ENCODE measurements at regions not wholly inside any gene's neighbourhood (a gene's known extent, or its start where the extent isn't known, plus 50 kb on each side); places are given as distances from the start of the nearest gene placed in this dataset.
A peak's percentile ranks its signal among the peaks of the same experiment; 100 is the strongest.

GRCh38 chr4:100970414-100970813 lies 376.9 kb downstream of the PPP3CA start:
- DNase-seq, result no peak

- no peak for DNase-seq
These were observed 377.4 kb downstream of the PPP3CA start for GRCh38 chr4:100969925-100970324.

- no peak for DNase-seq
These were observed 379.3 kb downstream of the PPP3CA start for GRCh38 chr4:100968046-100968445.

GRCh38 chr4:100963627-100964026 lies 383.7 kb downstream of the PPP3CA start:
- no peak for DNase-seq

GRCh38 chr4:100962698-100963097 lies 384.6 kb downstream of the PPP3CA start:
- DNase-seq, result no peak

- DNase-seq, result no peak
These were observed 387.1 kb downstream of the PPP3CA start for GRCh38 chr4:100960232-100960631.

GRCh38 chr4:100954046-100954445 lies 393.3 kb downstream of the PPP3CA start:
- no peak for DNase-seq

- DNase-seq, result no peak
These were observed 393.7 kb downstream of the PPP3CA start for GRCh38 chr4:100953616-100954015.

GRCh38 chr4:100952590-100952989 lies 394.7 kb downstream of the PPP3CA start:
- DNase-seq, result no peak

GRCh38 chr4:100949350-100949935 lies 397.9 kb downstream of the PPP3CA start:
- no peak for DNase-seq

- no peak for DNase-seq
These were observed 398.4 kb downstream of the PPP3CA start for GRCh38 chr4:100948911-100949310.

- no peak for DNase-seq
These were observed 401.5 kb downstream of the PPP3CA start for GRCh38 chr4:100945789-100946188.

GRCh38 chr4:100938698-100939097 lies 408.6 kb downstream of the PPP3CA start:
- DNase-seq, result no peak

GRCh38 chr4:100936661-100937375 lies 410.5 kb downstream of the PPP3CA start:
- no peak for DNase-seq

- peak; percentile 8 for DNase-seq
These were observed 412.2 kb downstream of the PPP3CA start for GRCh38 chr4:100935090-100935489.

- no peak for DNase-seq
These were observed 413.7 kb downstream of the PPP3CA start for GRCh38 chr4:100933628-100934027.

- DNase-seq, result no peak
These were observed 411.9 kb upstream of the EMCN start for GRCh38 chr4:100929758-100930157.

- no peak for DNase-seq
These were observed 411.3 kb upstream of the EMCN start for GRCh38 chr4:100929135-100929534.

- no peak for DNase-seq
These were observed 408.4 kb upstream of the EMCN start for GRCh38 chr4:100926039-100926717.

GRCh38 chr4:100913685-100914084 lies 395.9 kb upstream of the EMCN start:
- no peak for DNase-seq

- DNase-seq, result no peak
These were observed 390.7 kb upstream of the EMCN start for GRCh38 chr4:100908540-100908939.

- DNase-seq, result no peak
These were observed 389.9 kb upstream of the EMCN start for GRCh38 chr4:100907465-100908454.

- no peak for DNase-seq
These were observed 389.2 kb upstream of the EMCN start for GRCh38 chr4:100906973-100907372.

All from RPMI8226 (cell line).